Epithelial cell of esophagus (primary cell): ENCODE measurements at regions not wholly inside any gene's neighbourhood (a gene's known extent, or its start where the extent isn't known, plus 50 kb on each side); places are given as distances from the start of the nearest gene placed in this dataset.
A peak's percentile ranks its signal among the peaks of the same experiment; 100 is the strongest.

ENCODE experiments used
- DNase-seq: peaks from one replicate; pipeline ENCODE4 v3.0.0; 2010; ENCODE audit warnings: low read depth
- H3K4me3 ChIP-seq: 2 replicates; pipeline ENCODE4 v1.5.1; 2011; ENCODE audit warnings: mild to moderate bottlenecking, low read length, control low read depth
- CTCF ChIP-seq: IDR thresholded peaks from 2 replicates; pipeline ENCODE4 v1.5.1; 2011; ENCODE audit warnings: low read depth, mild to moderate bottlenecking, low read length, control low read depth, inconsistent platforms; ENCODE audit not compliant: insufficient read depth; ENCODE audit errors: missing control alignments

DNA sequence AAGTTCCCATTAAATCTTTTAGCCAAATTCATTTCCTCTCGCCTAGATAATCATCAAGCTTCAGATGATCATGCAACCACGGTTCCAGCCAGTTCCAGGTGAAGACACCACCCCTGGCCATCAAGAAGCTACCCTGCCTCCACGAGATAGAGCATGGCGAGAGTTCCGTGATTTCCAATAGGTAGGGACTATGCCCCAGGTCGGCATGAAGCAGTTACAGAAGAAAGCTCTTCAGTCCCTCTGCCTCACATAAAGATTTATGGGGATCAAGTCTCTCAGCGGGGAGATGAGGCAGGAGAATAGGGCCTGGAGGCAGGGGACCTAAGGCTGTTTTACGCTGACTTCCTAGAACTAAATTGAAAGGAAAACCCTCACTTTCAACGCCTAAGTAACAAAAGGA, 183.9 kb downstream of the OR13H1 start:
- H3K4me3 ChIP-seq = no peak overlapping the region
- no peak for DNase-seq
- TF ChIP-seq CTCF = no peak

DNA sequence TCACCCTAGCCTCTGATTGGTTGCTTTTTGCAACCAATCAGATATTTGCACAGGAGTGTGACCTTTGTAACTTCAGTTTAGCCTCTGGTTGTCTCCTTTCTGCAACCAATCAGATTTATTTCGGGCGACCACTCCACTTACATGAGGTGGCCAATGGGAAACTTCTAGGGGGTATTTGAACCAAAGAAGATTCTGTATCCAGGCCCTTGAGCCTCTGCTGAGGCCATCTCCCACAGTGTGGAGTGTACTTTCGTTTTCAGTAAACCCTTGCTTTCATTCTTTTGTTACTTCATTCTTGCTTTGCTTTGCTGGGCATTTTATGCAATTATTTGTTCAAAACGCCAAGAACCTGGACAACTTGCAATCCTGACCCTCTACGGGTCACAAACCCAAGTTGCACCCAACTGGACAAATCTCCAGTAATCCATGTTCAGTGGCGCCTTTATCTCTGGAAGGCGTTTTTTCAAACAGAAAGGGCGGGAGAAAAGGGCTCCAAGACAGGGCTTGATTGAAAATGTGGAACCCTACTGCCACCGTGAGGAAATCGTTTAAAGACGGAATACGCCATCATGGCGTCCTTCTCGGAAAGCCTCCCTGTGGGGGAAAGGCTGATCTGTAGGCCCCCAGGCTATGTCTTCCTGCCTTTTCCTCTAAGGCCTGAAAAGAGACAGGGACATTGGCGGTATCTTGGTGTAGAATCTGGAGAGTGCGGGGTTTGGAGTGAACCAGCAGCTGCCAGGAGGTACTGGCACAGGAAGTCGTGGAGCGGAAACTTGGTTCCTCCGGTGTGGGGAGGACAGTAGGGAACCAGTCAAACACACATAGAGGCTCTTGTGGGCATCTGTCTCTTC, 184.6 kb downstream of the OR13H1 start:
- DNase-seq = no peak
- no peak for TF ChIP-seq CTCF
- no peak overlapping the region for H3K4me3 ChIP-seq

DNA sequence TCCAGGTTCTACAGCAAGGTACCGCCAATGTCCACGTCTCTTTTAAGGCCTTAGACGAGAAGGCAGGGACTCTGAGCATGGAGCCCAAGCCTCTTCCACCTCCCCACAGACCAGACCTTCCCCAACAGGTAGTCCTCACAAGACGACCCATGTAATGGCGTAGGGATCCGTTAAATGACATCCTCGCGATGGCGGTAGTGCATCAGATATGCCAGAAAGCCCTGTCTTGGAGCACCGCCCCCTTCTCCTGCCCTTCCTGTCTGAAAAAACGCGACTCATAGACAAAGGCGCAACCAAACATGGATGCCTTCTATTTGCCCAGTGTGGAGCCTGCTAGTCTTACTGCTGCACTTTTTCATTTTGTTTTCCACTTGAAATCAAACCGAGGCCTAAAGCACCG, 185.4 kb downstream of the OR13H1 start:
- H3K4me3 ChIP-seq = no peak overlapping the region
- TF ChIP-seq CTCF = no peak
- no peak for DNase-seq

GRCh38 chrX:131734621-131735020, 190.7 kb downstream of the OR13H1 start:
- no peak overlapping the region for H3K4me3 ChIP-seq
- no peak for TF ChIP-seq CTCF
- DNase-seq = no peak

DNA sequence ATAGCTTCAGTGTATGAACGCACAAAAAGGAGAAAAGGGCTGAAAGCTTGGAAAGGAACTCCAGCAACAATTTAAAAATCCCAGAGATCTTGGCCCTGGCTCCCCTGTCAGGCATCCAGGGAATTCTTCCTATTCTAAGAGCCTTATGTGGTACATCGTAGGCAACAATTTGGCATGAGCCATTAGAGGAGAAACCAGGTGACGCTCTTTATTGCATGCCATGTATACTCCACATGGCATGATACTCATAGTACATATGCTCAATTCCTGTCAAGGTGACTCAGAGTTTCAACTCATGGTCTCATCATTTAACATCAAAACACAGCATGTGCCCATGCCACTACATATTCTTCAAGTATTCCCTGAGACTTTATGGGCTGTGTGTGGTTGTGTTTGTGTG, 191.3 kb downstream of the OR13H1 start:
- no peak for TF ChIP-seq CTCF
- no peak overlapping the region for H3K4me3 ChIP-seq
- peak; percentile 3 for DNase-seq

- TF ChIP-seq CTCF = no peak
- no peak overlapping the region for H3K4me3 ChIP-seq
These were observed 195.9 kb downstream of the OR13H1 start for GRCh38 chrX:131739823-131740222.

GRCh38 chrX:131741103-131741581, 197.3 kb downstream of the OR13H1 start:
- no peak overlapping the region for H3K4me3 ChIP-seq
- DNase-seq = no peak
- TF ChIP-seq CTCF = no peak

More at GRCh38 chrX:131739823-131740222, 195.9 kb downstream of the OR13H1 start:
- DNase-seq = peak; percentile 20
